ENCODE measurements at regions not wholly inside any gene's neighbourhood (a gene's known extent, or its start where the extent isn't known, plus 50 kb on each side); places are given as distances from the start of the nearest gene placed in this dataset.

GRCh38 chr2:51981783-51982182, 949.9 kb upstream of the NRXN1 start:
- no peak for TF ChIP-seq POLR2A (IDR thresholded peaks at IDR 0.05)
- TF ChIP-seq CTCF (IDR thresholded peaks at IDR 0.05) = no peak
- no peak for DNase-seq
- no peak overlapping the region for H3K4me3 ChIP-seq
- no peak overlapping the region for H3K27ac ChIP-seq
- no peaks in the 10 kb centered on the region for H3K9me3 ChIP-seq
- H3K36me3 ChIP-seq = no peaks in the 10 kb centered on the region
- H3K27me3 ChIP-seq = no peaks in the 10 kb centered on the region
- no peaks in the 10 kb centered on the region for H3K4me1 ChIP-seq

DNA sequence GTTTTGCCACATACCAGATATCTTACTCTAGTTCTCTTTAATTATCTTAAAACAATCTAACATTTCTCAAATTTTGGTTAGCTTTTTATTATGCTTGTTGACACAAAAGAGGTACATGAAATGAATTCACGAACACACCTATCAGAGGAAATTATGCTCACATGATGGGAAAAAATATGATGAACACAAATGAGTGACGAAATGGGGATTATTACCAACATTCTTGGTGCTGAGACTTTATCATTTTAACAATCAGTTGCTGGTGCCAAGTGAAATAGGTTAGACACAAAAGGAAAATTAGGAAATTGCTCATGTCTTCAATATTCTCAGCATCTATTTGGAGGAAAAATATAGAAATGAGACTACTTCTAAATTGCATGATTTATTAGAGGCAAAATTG, 944.7 kb upstream of the NRXN1 start:
- H3K9me3 ChIP-seq = no peaks in the 10 kb centered on the region
- H3K27me3 ChIP-seq = no peaks in the 10 kb centered on the region
- H3K4me1 ChIP-seq = no peaks in the 10 kb centered on the region
- no peaks in the 10 kb centered on the region for H3K36me3 ChIP-seq
- DNase-seq = no peak
- no peak overlapping the region for H3K27ac ChIP-seq
- no peak overlapping the region for H3K4me3 ChIP-seq
- TF ChIP-seq CTCF (IDR thresholded peaks at IDR 0.05) (no peak), POLR2A (IDR thresholded peaks at IDR 0.05) (no peak)

DNA sequence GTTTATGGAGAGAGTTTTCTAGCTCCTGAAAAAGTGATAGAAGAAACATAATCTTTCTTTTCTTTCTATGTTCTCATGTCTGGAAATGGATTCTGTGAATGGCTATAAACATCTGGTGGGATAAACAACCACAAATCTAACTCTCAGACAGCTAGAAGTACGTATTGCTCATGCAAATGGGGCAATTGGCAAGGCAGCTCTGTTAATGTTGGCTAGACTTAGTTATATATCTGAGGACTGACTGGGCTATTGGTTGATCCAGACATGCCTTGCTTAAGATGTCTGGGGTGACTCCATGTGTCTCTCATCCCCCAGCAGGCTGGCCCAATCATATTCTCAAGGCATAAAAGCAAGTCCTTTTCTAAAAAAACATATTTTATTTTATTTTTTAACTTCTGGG, 939.2 kb upstream of the NRXN1 start:
- Histone ChIP-seq H3K27me3 (no peaks in the 10 kb centered on the region), H3K36me3 (no peaks in the 10 kb centered on the region), H3K9me3 (no peaks in the 10 kb centered on the region), H3K4me3 (no peak overlapping the region), H3K27ac (no peak overlapping the region), H3K4me1 (no peaks in the 10 kb centered on the region)
- no peak for DNase-seq
- no peak for TF ChIP-seq POLR2A (IDR thresholded peaks at IDR 0.05)

DNA sequence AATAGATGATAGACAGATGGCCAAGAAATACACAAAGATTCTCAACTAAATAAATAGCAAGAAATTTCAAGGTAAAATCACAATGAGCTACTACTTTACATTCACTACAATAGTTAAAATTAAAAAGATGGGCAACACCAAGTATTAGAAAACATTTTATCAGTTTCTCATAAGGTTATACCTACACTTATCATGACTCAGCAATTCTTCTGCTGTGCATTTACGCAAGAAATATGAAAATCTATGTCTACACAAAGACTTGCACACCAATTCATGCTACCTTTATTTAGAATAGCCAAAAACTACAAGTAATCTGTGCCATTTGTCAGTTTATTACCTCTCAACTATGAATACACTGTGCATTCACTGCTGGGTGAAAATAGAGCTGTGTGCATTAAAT, 937.4 kb upstream of the NRXN1 start:
- Histone ChIP-seq H3K4me3 (no peak overlapping the region), H3K4me1 (no peaks in the 10 kb centered on the region), H3K9me3 (no peaks in the 10 kb centered on the region), H3K27me3 (no peaks in the 10 kb centered on the region), H3K36me3 (no peaks in the 10 kb centered on the region), H3K27ac (no peak overlapping the region)
- TF ChIP-seq POLR2A (IDR thresholded peaks at IDR 0.05) (no peak), CTCF (IDR thresholded peaks at IDR 0.05) (no peak)
- no peak for DNase-seq

DNA sequence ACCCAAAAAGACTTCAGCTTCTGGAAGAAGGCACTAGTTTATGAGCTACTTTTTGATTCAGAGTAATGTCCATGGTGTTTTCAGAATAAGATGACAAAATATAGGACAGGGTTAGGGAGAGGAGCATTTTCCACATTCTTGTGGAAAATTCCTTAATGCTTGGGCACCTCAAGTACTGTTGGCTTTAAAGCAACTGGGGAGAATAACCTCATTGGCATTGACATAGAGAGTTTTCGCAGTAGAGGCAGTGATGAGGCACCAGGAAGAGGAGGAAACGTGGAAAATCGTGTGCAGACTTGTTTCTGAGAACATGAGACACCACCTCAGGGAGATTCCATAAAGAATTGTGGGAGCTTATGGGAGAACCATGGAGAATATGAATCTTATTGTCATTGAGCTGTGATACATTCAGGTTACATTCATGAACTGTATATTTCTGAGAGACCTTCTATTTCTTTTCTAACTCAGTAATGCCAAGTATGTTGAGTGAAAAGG, 929.0 kb upstream of the NRXN1 start:
- TF ChIP-seq CTCF (IDR thresholded peaks at IDR 0.05) (no peak), POLR2A (IDR thresholded peaks at IDR 0.05) (no peak)
- Histone ChIP-seq H3K4me1 (no peaks in the 10 kb centered on the region), H3K27ac (no peak overlapping the region), H3K36me3 (no peaks in the 10 kb centered on the region), H3K9me3 (no peaks in the 10 kb centered on the region), H3K27me3 (no peaks in the 10 kb centered on the region), H3K4me3 (no peak overlapping the region)
- no peak for DNase-seq

DNA sequence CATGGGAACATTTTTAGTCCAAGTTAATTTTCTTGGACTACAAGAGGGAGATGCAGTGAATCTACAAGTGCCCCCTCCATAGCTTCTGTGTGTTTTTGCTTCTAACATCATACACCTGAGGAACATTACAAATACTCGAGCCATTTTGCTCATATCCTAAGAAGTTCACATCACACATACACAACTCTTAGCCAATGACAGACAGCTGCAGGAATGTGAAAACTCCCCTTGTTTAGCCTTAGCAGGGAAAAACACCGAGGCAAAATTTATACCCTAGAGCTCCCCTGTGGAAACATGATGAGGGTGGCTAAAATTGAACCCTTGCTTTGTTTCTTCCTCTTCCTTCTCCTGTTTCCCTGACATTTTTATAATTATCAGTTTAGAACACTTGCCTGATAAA, 928.3 kb upstream of the NRXN1 start:
- H3K4me3 ChIP-seq = no peak overlapping the region
- TF ChIP-seq POLR2A (IDR thresholded peaks at IDR 0.05) = no peak
- TF ChIP-seq CTCF (IDR thresholded peaks at IDR 0.05) = no peak

More for the DNA sequence above, 928.3 kb upstream of the NRXN1 start:
- Histone ChIP-seq H3K36me3 (no peaks in the 10 kb centered on the region), H3K27ac (no peak overlapping the region), H3K9me3 (no peaks in the 10 kb centered on the region), H3K27me3 (no peaks in the 10 kb centered on the region), H3K4me1 (no peaks in the 10 kb centered on the region)
- no peak for DNase-seq

Measured in Peyer's patch (tissue), 4 donors.